ENCODE measurements at regions not wholly inside any gene's neighbourhood (a gene's known extent, or its start where the extent isn't known, plus 50 kb on each side); places are given as distances from the start of the nearest gene placed in this dataset.

- no peak overlapping the region for H3K23ac ChIP-seq (ENCODE audit: insufficient read length)
- H4K8ac ChIP-seq (ENCODE audit: extremely low read depth, insufficient read depth, low read length): no peak overlapping the region
- no peak overlapping the region for H3K9ac ChIP-seq (replicated peaks in 1 of 4; ENCODE audit: extremely low read depth in 1 of 4, low read depth in 3 of 4, low read length in 3 of 4)
- peaks cover 0 to 3% (median 0%) of the 10 kb centered on the region in 4 experiments; a peak in 1 of 7 replicates for H3K4me1 ChIP-seq (replicated peaks in 1 of 4; ENCODE audit: control insufficient read depth in 3 of 4, insufficient read depth in 4 of 4, low read length in 3 of 4)
- H3K79me1 ChIP-seq (ENCODE audit: low read depth, low read length): no peaks in the 10 kb centered on the region
- no peak overlapping the region for H2BK15ac ChIP-seq (ENCODE audit: low read length)
- no peak overlapping the region for H2BK120ac ChIP-seq (replicated peaks; ENCODE audit: low read depth, low read length)
- H3K23me2 ChIP-seq (ENCODE audit: low read depth, low read length): no peaks in the 10 kb centered on the region
- no peak overlapping the region for H3K27ac ChIP-seq (ENCODE audit: low read depth, low read length)
- no peak overlapping the region for H3K14ac ChIP-seq (ENCODE audit: insufficient read length)
- no peak overlapping the region for H2AFZ ChIP-seq (ENCODE audit: low read length)
- H3K4me3 ChIP-seq (ENCODE audit: extremely low read depth in 1 of 4, insufficient read depth in 2 of 4, low read depth in 3 of 4, low read length in 4 of 4): no peak overlapping the region
- H2AK5ac ChIP-seq (ENCODE audit: low read depth, low read length): no peak overlapping the region
- H2BK5ac ChIP-seq (ENCODE audit: low read depth, low read length): no peak overlapping the region
- no peak overlapping the region for H2BK20ac ChIP-seq (ENCODE audit: low read length)
- no peaks in the 10 kb centered on the region for H4K20me1 ChIP-seq (replicated peaks in 1 of 2; ENCODE audit: control insufficient read depth in 1 of 2, insufficient read depth in 2 of 2, low read length in 2 of 2)
- H3K36me3 ChIP-seq (ENCODE audit: control insufficient read depth in 2 of 4, insufficient read depth in 4 of 4, low read length in 3 of 4): no peaks in the 10 kb centered on the region
- H4K91ac ChIP-seq (replicated peaks; ENCODE audit: insufficient read length, low read length): no peak overlapping the region
- DNase-seq (ENCODE audit: low read depth in 1 of 2, low spot score in 2 of 2): no peak
- H3K27me3 ChIP-seq (replicated peaks in 1 of 4; ENCODE audit: control insufficient read depth in 3 of 4, extremely low read depth in 1 of 4, insufficient read depth in 3 of 4, low read length in 3 of 4): no peaks in the 10 kb centered on the region
- no peaks in the 10 kb centered on the region for H3K79me2 ChIP-seq (ENCODE audit: control insufficient read depth in 1 of 2, insufficient read depth in 2 of 2, low read length in 2 of 2)
- WGBS, 2 experiments (ENCODE audit: extremely low coverage in 1 of 2, insufficient coverage in 1 of 2, insufficient read length in 1 of 2, insufficient replicate concordance in 2 of 2, low coverage in 1 of 2, low lambda C conversion rate in 2 of 2, missing lambda C conversion rate in 1 of 2): 100% methylated on average over 1 of the region's 1 CpG; no CpG with 5 or more reads in 1 of the 2 experiments
- FAIRE-seq: no peak
- no peak overlapping the region for H3K56ac ChIP-seq (replicated peaks; ENCODE audit: insufficient read length, low read depth, low read length)
- no peak overlapping the region for H3K4ac ChIP-seq (replicated peaks; ENCODE audit: insufficient read length, low read depth, low read length)
- H3K18ac ChIP-seq (ENCODE audit: extremely low read depth, low read length): no peak overlapping the region
- no peak overlapping the region for H4K5ac ChIP-seq (ENCODE audit: insufficient read length, low read depth, low read length)
- ChIA-PET POLR2A (ENCODE audit: partially characterized antibody) (interaction anchor here (1.1 kb wide), 1 partner anchor 428 kb away, joined by 7 read pairs; the partner anchor contains the start of gene THBS1), CTCF (ENCODE audit: partially characterized antibody) (interaction anchor here (0.6 to 1.1 kb wide), 4 partner anchors 21 to 712 kb away, joined by 3 read pairs; partner anchors contain the start of gene THBS1)
- no peak overlapping the region for H3K4me2 ChIP-seq (ENCODE audit: insufficient read depth in 1 of 2, low read depth in 2 of 2, low read length in 2 of 2)
- no peak overlapping the region for H2BK12ac ChIP-seq (ENCODE audit: low read depth, low read length)
- no peaks in the 10 kb centered on the region for H3K9me3 ChIP-seq (ENCODE audit: insufficient read depth in 2 of 2, low read depth in 1 of 2, low read length in 1 of 2)
- TF ChIP-seq CTBP2 (IDR thresholded peaks at IDR 0.05; ENCODE audit: borderline replicate concordance, insufficient read depth, insufficient read length, low read length) (no peak), TAF7 (optimal IDR thresholded peaks at IDR 0.05; ENCODE audit: borderline replicate concordance, low read depth, low read length) (no peak), SP4 (IDR thresholded peaks at IDR 0.05; ENCODE audit: low read length) (no peak), KDM4A (IDR thresholded peaks at IDR 0.05; ENCODE audit: low read depth, low read length, severe bottlenecking) (no peak), RBBP5 (IDR thresholded peaks at IDR 0.05; ENCODE audit: borderline replicate concordance, low read depth, low read length) (no peak), TCF12 (IDR thresholded peaks at IDR 0.05; ENCODE audit: low read depth, low read length) (no peak), CHD2 (IDR thresholded peaks at IDR 0.05; ENCODE audit: low read length) (no peak), HDAC2 (IDR thresholded peaks at IDR 0.05; ENCODE audit: borderline replicate concordance in 1 of 2, low read depth in 2 of 2, low read length in 2 of 2) (no peak), EP300 (IDR thresholded peaks at IDR 0.05; ENCODE audit: borderline replicate concordance in 1 of 2, low read depth in 2 of 2, low read length in 2 of 2) (no peak)
- TF ChIP-seq, protein P1, sequence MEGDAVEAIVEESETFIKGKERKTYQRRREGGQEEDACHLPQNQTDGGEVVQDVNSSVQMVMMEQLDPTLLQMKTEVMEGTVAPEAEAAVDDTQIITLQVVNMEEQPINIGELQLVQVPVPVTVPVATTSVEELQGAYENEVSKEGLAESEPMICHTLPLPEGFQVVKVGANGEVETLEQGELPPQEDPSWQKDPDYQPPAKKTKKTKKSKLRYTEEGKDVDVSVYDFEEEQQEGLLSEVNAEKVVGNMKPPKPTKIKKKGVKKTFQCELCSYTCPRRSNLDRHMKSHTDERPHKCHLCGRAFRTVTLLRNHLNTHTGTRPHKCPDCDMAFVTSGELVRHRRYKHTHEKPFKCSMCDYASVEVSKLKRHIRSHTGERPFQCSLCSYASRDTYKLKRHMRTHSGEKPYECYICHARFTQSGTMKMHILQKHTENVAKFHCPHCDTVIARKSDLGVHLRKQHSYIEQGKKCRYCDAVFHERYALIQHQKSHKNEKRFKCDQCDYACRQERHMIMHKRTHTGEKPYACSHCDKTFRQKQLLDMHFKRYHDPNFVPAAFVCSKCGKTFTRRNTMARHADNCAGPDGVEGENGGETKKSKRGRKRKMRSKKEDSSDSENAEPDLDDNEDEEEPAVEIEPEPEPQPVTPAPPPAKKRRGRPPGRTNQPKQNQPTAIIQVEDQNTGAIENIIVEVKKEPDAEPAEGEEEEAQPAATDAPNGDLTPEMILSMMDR (IDR thresholded peaks at IDR 0.05; ENCODE audit: control extremely low read depth in 1 of 3, insufficient read depth in 1 of 3, low read depth in 1 of 3, low read length in 3 of 3): no peak
Observed at GRCh38 chr15:39153058-39153714, 427.7 kb upstream of the THBS1 start.
